DMS 273 treated with DMSO at 0.1 percent for 48 hours (cell line): ENCODE measurements at regions not wholly inside any gene's neighbourhood (a gene's known extent, or its start where the extent isn't known, plus 50 kb on each side); places are given as distances from the start of the nearest gene placed in this dataset.
"Not testable (repeated sequence)": the region's sequence is repeated elsewhere in the genome, so short reads cannot be mapped to it uniquely, and the experiment has no call there.

Experiments used
- DNase-seq: peaks from one replicate; lab custom pipeline; 2025; lab: John Stamatoyannopoulos, UW

DNA sequence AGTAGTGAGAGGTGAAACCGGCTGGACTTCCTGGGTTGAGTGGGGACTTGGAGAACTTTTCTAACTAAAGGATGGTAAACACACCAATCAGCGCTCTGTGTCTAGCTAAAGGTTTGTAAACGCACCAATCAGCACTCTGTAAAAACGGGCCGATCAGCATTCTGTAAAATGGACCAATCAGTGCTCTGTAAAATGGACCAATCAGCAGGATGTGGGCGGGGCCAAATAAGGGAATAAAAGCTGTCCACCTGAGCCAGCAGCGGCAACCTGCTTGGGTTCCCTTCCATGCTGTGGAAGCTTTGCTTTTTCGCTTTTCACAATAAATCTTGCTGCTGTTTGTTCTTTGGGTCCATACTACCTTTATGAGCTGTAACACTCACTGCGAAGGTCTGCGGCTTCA is 621.2 kb downstream of the JRKL start:
- DNase-seq = not testable (repeated sequence)

DNA sequence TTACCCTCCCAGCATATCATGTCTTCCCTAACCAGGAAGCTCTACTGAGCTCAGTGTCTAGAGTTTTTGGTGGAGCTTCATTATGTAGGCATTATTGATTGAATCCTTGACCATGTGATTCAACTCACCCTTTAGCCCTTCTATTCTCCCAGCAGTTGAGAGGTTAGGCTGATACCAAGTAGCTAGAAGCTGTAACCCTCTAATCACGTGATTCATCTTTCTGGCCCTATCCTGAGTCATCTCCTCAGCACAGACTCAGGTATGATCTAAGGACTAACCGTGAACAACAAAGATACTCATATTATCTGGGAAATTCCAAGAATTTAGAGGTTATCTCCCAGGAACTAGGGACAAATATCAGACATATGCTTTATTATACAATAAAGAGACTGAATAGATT is 625.5 kb downstream of the JRKL start:
- no peak for DNase-seq

DNA sequence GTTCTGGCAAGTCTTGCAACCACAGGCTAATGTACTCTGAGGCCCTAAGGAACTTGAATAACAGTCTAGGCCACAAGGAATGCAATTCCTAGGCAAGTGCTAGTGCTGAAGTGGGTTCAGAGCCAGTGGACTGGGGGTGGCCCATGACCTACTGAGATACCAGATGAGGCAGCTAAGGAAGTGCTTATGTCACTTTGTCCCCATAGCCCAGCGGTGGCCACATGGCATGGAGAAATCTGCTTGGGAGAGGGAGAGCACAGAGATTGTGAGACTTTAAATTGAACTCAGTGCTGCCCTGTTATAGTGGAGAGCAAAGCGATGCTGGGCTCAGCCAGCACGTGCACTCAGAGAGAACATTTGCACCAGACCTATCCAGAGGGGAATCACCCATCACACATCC is 629.5 kb downstream of the JRKL start:
- DNase-seq = no peak

DNA sequence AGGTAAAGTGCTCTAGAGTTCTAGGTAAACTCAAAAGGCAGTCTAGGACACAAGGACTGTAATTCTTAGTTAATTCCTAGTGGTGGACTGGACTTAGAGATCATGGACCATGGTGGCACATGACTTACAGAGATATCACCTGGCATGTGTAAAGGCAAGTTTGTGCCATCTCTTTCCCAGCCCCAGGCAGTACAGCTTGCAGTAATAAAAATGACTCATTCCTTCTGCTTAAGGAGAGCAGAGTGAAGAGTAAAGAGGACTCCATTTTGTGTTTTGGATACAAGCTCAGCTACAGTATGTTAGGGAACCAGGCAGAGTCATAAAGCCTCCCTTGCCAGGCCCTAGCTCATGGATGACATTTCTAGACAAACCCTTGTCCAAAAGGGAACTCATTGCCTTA is 629.9 kb downstream of the JRKL start:
- DNase-seq = no peak

DNA sequence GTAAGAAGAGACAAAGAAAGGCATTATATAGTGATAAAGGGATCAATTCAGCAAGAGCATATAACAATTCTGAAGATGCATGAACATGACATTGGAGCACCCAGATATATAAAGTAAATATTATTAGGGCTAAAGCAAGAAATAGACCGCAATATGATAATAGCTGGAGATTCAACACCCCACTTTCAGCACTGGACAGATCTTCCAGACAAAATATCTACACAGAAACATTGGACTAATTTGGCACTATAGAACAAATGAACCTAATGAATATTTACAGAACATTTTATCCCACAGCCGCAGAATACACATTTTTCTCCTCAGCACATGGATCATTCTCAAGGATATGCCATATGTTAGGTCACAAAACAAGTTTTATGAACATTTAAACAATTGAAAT is 633.1 kb downstream of the JRKL start:
- DNase-seq = no peak

DNA sequence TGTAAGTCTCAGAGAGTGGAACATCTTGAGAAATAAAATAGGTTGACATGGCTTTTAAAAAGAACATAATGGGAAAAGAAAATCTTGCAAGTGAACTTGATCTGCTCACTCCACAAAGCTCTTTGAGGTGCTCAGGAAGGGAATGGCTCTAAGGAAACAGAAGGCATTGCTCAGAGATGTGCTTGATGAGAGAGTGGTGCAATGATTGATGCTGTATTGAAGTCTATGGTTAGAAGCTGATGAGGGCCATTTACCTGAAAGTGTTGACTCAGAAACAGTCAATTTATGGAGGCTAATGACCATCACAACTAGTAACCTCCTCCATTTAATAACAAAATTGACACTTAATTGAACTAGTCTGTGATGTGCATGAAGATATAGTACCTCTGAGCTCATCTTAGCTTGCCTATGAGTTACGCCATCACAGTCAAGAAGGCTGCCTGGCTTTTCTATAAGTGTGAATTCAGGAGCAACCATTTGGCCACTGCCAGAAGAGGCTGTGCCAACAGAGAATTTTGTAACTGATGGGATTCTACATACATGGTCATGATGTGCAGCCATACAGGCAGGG is 639.1 kb downstream of the JRKL start:
- DNase-seq = no peak

DNA sequence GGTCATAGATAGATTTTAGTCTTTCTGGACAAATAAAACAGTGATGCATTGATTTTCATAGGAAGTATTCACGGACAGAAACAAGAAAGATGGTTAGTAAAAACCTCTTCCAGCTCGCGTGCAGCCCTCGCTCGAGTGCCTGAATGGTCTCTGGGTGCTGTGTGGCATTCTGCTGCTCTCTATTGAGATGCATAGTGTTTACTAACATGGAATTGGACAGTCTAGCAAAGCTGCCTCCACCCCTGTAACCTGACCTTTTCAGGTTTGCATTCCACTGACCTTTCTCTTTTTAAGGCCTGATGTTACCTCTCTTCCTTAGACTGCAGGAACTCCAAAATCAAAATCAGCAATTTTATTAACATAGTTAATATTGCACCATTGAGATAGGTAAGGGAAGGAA is 643.4 kb downstream of the JRKL start:
- no peak for DNase-seq

DNA sequence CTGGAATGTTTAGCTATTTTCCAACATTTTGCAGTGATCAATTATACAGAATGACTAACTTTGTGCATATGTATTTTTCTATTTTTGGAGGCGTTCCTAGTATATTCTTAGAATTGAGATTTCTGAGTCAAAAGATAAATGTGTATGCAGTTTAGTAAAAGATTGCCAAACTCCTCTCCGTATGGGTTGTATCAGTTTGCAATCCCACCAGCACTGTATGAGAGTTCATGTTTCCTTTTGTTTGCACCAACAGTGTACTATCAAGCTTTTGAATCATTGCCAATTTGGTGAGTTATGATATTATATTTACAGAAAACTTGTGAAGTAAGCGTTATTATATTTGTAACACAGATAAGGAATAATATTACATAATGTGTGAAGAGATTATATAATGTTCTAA is 658.7 kb downstream of the JRKL start:
- no peak for DNase-seq

DNA sequence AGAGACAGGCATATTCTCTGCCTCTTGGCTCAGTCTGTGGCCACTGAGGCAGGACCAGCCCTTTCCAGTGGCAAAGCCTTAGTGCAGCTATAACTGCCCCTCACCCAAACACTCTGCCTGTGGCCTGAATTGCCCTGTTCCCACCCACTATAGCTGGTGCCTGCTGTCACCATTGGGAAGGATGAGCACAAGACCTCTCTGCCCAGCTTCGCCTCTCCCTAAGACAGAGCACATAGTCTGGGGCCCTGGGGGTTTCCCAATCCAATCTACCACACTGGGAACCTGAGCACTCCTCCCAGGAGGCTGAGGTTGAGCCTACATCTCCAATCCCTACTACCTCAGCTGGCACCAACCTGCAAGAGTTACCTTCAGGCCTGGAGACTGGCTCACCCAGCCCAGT is 670.4 kb downstream of the JRKL start:
- DNase-seq = no peak

DNA sequence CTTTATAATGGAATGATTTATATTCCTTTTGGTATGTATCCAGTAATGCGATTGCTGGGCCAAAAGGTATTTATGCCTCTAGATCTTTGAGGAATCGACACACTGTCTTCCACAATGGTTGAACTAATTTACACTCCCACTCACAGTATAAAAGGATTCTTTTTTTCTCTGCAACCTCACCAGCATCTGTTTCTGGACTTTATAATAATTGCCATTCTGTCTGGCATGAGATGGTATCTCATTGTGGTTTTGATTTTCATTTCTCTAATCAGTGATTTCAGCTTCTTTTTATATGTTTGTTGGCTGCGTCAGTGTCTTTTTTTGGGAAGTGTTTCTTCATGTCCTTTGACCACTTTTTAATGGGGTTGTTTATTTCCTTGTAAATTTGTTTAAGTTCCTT is 679.3 kb downstream of the JRKL start:
- no peak for DNase-seq

DNA sequence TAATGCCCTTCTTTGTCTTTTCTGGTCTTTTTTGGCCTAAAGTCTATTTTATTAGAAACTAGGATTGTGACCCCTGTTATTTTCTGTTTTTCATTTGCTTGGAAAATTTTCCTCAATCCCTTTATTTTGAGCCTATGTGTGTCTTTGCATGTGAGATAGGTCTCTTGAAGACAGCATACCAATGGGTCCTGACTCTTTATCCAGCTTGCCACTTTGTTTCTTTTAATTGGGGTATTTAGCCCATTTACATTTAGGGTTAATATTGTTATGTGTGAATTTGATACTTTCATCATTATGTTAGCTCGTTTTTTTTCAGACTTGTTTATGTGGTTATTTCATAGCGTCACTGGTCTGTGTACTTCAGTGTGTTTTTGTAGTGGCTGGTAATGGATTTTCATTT is 682.6 kb downstream of the JRKL start:
- no peak for DNase-seq

DNA sequence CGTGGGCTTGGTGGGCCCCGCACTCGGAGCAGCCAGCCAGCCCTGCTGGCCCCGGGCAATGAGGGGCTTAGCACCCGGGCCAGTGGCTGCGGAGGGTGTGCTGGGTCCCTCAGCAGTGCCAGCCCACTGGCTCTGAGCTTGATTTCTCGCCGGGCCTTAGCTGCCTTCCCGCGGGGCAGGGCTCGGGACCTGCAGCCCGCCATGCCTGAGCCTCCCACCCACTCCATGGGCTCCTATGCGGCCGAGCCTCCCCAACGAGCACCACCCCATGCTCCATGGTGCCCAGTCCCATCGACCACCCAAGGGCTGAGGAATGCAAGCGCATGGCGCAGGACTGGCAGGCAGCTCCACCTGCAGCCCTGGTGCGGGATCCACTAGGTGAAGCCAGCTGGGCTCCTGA is 686.9 kb downstream of the JRKL start:
- DNase-seq = not testable (repeated sequence)

DNA sequence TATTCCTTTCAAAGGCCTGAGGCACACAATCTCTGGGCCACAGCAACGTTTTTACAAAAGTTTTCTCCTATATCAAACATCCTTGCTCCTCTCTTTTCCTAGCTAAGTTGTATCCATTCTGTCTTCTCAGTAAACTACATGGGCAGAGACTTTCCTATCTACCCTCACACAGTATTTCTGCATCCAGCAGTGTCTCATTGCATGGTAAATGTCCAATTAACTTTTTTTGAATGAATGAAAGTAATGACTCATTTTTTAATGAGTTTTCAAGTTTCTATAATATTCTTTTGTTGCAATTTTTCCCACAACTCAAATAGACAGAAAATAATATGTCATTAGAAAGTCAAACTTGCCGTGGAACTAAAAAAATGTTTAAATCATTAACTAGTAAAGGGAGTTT is 688.6 kb downstream of the JRKL start:
- no peak for DNase-seq

DNA sequence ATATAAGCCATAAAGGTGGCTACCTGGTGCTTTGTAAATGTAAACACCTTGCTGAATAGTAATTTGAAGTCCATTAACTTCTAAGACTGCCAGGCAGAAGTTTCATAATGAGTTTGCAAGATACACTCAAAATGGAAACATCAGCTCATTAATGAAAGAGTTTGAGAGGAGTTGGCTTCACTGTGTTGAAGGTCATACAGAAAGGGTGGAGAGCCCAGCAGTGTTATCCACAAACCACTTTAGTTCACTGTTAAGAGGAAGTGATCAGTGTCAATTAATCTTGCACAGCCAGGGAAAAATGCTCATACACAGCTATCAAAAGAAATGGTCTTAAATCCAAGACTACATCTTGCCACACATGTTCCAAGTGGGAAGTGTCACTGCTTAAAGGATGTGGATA is 689.4 kb downstream of the JRKL start:
- DNase-seq = no peak

DNA sequence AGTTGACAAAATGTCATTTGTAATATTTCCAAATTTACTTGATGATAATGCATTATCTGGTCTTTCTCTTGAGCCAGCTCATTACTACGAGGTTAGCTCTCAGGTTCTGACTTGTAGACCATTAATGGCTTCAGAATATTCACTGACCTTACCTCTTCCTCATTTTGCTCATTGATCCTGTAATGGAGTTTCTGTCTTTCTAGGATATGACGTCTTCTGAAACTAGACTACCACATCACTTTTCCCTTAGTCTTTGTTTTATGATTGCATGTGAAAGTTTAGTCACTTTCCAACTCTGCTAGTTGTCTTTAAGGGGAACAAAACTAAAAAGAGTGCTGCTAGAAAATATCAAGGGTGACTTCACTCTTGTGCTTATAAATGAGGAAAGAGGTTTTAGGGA is 697.6 kb downstream of the JRKL start:
- no peak for DNase-seq

DNA sequence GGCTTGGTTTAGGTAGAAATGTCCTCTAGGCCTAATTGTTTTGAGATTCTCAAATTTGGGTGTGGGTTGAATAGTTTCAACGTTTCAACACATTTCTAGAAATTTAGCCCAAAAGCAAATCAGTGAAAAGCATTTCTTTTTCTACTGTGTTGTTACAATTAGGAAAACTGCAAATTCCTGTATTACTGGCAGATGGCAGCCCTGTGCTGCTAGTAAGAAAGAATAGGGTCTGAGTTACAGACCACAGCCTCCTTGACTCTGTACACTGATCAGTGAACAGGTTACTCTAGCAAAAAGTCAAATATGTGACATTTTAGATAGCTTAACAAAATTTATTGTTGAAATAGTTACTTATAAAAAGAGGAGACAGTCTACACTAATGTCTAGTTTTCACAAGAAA is 703.0 kb downstream of the JRKL start:
- DNase-seq = no peak

DNA sequence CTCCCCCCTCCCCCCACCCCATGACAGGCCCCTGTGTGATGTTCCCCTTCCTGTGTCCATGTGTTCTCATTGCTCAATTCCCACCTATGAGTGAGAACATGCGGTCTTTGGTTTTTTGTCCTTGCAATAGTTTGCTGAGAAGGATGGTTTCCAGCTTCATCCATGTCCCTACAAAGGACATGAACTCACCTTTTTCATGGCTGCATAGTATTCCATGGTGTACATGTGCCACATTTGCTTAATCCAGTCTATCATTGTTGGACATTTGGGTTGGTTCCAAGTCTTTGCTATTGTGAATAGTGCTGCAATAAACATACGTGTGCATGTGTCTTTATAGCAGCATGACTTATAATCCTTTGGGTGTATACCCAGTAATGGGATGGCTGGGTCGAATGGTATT is 712.4 kb downstream of the JRKL start:
- not testable (repeated sequence) for DNase-seq

DNA sequence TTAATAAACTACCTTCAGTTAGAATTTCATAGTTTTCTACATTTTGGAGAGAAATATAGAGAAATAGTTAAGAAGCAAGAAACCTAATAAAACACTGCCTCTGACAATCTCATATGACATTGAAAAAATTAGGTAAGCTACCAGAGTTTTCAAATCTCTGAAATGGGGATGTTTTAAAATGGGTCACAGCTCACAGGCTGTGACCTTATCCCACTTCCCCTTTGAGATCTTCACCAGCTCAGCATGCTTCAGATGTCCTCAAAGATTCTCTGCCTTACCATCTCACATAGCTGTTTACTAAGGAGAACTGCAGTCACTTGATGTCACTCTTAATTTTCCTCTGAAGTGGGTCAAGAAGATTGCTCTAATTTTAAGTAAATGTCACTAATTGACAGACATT is 717.8 kb downstream of the JRKL start:
- DNase-seq = no peak

DNA sequence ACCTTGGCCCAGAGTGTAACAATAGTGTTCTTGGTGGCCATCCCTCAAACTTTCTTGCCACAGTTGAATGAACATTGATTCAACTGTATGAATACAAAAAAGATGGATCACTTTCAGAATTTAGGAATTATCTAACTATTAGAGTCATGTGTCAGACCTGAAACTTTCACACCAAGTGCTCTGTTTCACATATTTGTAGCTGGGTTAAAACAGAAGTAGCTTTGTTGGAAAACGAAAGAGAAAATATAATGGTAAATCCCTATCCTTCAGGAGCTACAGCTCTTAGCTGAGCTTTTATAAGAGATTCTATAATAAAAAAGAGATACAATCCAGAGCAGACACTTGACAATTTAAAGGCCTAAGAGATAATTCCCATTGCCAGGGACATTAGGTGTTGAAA is 719.3 kb downstream of the JRKL start:
- DNase-seq = no peak

DNA sequence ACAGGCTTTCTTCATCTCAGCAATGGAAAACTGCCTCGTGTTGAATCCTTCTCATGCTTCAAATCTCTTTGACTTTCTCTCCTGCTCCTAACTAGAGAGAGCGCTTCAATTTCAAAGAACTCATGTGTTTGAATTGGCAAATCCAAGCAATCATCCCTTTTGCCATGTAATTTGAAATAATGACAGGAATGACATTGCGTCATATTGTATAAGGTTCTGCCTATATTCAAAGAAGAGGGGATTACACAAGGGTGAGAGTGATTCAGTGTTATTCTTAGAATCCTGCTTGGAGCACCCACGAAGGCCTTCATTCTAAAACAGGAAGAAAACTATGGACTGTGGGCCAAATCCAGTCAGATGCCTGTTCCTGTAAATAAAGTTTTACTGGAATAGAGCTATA is 720.6 kb downstream of the JRKL start:
- no peak for DNase-seq

DNA sequence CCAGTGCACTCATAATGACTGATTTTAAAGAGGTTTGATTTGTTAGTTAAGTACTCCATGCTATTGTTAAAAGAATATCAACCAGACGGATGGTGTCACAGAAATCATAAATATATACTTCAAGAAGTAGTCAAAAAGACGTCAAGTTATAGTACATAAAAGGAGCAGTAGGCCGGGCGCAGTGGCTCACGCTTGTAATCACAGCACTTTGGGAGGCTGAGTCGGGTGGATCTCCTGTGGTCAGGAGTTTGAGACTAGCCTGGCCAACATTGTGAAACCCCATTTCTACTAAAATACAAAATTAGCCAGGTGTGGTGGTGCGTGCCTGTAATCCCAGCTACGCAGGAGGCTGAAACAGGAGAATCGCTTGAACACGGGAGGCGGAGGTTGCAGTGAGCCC is 721.7 kb downstream of the JRKL start:
- no peak for DNase-seq

DNA sequence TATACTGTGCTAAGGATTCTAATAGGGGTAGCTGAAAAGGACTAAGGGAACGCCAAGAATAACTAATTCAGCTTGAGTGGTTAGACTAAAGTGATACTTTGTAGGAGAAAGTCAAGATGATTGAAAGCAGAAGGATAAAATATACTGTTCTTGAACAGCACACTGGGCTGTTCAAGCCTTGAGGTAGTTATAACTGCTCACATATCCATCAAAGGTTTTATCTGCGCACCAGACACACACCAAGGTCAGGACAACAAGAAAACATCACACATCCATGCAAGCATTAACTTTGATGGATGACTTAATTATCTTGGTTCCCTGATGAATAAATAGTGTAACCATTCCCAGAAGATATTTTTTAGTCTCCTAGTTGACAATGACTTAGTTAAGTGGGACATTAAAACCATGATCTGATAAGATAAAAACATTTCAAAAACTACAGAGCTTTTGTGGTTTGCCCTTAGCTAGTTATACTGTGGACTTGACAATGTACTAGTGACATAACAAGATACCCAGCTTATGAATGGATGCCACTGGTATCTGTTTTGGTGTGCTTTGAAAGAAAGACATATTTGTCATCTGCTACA is 728.9 kb downstream of the JRKL start:
- no peak for DNase-seq

DNA sequence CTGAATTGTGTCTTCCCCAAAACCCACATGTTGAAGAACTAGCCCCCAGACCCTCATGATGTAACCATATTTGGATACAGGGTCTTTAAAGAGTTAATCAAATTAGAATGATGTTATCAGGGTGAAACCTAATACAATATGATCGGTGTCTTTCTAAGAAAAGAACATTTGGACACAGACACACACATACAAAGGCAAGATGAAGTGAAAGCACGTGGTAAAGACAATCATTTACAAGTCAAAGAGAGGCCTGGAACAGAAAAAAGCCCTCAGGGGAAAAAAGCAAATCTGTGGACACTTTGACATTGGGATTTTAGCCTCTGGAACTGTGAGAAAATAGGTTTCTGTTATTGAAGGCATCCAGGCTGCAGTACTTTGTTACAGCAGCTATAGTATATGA is 733.4 kb downstream of the JRKL start:
- DNase-seq = no peak

DNA sequence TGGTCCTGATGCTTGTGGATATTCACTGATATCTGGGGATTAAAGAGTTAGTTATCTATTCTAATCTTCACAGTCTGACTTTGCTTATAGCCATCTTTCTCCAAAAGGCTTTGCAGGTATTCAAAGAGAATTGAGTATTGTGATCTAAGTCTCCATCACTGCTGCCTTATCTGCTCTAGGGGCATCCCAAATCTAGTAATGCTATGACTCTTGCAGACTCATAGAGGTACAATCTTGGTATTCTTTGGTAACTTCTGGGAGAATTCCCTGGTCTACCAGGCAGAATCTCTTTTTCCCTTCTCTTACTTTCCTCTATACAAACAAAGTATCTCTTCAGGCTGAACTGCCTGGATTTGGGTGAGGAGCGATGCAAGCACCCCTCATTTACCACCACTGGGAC is 746.3 kb downstream of the JRKL start:
- no peak for DNase-seq
